ENCODE measurements at regions not wholly inside any gene's neighbourhood (a gene's known extent, or its start where the extent isn't known, plus 50 kb on each side); places are given as distances from the start of the nearest gene placed in this dataset.
"Not testable (repeated sequence)": the region's sequence is repeated elsewhere in the genome, so short reads cannot be mapped to it uniquely, and the experiment has no call there.

DNA sequence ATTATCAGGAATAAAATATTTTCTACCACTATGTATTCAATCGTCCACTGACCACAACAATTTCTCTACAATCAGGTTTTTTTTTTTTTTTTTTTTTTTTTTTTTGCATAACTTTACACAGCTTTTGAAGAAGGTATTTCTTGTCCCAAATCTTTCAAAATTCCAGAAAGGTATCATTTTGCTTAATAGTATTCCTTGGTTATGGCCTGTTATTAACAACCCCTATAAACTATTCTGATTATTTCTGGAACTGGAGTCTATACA, 145.3 kb downstream of the ALX1 start:
- no peak for DNase-seq (ENCODE audit: low read depth)

DNA sequence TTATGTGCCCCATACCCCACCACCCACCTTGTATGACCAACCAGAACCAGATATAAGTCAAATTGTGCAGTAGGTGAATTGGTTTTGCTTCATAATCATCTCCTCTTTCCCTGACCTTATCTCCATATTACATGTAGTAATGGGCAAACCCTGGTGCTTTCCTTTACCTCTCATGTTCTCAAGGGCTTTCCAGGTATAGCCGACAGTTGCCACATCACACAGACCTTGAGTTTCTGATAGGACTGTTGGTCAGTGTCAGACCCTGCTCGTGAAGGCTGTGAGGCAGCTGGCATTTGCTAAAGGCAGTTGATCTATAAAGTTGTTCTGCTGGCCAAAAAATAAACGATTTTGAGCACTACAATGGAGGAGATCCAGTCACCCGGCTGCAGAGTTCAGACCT, 145.9 kb downstream of the ALX1 start:
- no peak for DNase-seq (ENCODE audit: low read depth)

DNA sequence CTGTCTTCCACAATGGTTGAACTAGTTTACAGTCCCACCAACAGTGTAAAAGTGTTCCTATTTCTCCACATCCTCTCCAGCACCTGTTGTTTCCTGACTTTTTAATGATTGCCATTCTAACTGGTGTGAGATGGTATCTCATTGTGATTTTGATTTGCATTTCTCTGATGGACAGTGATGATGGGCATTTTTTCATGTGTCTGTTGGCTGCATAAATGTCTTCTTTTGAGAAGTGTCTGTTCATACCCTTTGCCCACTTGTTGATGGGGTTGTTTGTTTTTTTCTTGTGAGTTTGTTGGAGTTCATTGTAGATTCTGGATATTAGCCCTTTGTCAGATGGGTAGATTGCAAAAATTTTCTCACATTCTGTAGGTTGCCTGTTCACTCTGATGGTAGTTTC, 153.1 kb downstream of the ALX1 start:
- not testable (repeated sequence) for DNase-seq (ENCODE audit: low read depth)

DNA sequence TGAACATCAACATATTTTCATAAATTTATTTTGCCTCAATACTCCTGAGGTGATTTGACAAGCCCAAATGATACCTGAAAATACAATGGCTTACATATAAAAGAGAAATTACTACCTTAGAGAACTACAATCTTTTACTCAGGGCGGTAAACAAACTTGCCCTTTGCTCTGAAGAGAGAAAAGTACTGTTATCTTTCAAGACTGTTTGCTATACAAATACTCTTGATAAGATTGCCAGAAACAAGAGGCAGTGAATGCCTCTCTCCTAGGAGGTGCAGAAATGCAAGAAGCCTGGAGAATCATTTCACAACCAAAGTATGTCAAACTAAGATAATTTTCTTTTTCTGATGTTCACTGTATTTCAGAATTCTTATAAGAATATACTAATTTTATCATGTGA, 160.3 kb downstream of the ALX1 start:
- DNase-seq (ENCODE audit: low read depth), result no peak

DNA sequence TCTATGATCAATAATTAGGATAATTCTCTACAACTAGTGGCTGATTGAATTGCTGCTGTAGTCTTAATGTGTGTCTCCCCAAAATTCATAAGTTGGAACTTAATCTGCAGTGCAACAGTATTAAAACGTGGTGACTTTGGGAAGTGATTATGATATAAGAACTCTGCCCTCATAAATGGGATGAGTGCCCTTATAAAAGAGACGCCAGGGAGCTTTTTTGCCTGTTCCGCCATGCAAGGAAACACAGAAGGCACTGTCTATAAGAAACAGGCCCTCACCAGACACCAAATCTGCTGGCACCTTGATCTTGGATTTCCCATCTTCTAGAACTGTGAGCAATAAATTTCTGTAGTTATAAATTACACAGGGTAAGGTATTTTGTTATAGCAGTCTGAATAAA, 161.0 kb downstream of the ALX1 start:
- DNase-seq (ENCODE audit: low read depth), result no peak

DNA sequence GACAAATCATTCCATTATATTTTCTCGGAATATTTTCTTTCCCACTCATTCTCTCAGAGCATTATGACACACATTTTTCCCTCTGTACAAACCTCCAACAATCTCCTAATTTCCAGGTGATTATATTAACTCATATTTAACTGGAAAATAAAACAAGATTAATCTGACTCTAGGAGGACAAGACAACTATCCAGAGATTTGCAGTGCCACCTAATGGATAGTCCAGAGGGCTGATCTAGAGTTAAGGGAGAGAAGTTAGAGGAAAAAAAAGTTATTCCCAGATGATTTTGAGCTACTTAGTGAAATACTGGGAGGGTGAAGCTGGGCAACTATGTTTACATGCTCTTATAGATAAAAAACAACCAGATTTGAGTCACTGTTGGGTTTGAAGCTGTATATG, 161.7 kb downstream of the ALX1 start:
- no peak for DNase-seq (ENCODE audit: low read depth)

DNA sequence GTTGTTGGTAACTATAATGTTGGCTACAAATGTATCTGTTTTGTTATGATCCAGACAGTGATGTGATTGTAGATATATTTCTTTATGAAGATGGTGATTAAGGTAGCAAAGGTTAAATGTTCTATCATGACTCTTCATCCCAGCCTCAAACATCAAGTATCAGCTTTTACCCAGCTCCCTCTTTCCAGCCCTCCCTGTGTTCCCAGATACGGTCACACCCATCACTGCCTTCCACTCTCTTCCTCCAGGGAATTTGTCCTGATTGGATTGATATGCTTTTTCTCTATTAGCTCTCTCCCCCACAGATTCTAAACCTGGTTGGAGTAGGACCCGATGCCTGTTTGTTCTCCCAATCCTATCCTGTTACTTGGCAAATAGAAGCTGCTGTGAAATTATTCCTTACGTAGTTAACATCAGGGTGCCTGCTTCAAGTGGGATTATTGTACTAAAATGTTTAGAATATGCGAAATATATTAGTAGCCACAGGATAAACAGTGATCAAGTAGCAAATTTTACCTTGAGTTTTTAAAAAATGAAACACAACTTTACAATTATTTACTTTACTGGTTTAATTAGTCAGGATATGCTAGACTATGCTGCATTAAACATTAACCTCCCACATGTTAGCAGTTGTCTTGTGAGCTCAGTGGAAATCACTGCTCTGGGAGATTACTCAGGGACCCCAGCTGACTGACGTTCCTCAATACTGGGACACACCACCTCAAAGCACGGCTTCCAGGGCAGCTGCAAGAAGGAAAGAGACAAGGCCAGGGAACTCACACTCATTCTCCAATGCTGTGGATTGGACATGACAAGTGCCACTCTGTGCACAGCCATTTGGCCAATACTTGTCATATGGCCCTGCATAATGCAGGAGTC, 165.3 kb downstream of the ALX1 start:
- DNase-seq (ENCODE audit: low read depth), result no peak

DNA sequence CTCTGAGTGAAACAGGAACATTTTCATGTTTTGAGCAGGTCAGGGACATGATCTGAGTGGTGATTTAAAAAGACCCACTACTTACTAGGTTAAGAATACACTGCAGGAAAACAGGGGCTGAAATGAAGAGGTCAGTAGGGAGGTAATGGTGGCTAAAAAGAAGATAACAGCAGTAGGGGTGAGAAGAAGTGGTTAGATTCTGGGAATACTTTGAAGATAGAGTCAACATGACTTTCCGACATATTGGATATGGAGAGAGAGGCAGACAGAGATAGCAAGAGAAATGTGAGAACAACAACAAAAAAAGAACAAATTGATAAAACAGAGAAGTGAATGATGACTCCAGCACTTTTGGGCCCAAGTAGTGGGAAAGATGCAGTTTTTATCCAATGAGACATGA, 168.0 kb downstream of the ALX1 start:
- DNase-seq (ENCODE audit: low read depth), result no peak

DNA sequence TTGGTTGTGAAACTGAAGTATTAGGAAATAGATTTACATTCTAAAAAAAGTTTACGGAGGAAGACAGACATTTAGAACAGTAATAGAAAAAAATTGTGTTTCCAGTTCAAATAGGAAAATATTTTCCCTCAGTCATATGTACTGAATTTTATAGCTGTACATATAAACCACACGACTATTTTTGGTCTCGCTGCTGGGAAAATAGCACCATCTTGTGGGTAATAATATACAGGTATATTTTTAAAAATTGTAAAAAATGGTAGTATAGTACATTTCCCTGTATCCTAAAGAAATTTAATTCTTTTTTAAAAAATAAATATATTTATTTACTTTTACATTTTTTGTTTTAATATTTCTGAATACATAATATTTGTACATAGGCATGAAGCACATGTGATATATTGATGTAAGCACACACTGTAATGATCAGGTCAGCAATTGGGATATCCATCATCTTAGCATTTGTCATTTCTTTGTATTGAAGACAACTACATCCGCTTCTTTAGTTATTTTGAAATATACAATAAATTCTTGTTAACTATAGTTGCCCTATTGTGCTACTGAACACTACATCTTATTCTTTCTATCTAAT, 168.6 kb downstream of the ALX1 start:
- DNase-seq (ENCODE audit: low read depth), result no peak

DNA sequence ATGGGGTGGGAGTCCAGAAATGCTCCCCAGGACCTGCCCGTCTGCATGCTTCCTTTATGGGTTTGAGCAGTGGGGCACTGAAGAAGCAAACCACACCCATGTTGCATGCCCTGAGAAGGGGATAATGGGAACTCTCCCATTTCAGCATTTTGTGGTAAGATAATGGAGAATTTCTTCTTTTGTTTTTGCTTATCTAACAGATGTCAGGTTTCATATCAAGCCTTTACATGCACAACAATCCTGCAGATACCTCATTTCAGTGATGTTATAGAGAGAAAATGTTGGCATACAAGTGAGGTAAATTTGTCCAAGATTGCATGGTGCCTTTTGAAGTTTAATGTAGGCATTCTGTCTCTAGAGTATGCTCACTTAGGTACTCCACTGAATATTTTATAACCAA, 177.0 kb downstream of the ALX1 start:
- DNase-seq (ENCODE audit: low read depth), result no peak

DNA sequence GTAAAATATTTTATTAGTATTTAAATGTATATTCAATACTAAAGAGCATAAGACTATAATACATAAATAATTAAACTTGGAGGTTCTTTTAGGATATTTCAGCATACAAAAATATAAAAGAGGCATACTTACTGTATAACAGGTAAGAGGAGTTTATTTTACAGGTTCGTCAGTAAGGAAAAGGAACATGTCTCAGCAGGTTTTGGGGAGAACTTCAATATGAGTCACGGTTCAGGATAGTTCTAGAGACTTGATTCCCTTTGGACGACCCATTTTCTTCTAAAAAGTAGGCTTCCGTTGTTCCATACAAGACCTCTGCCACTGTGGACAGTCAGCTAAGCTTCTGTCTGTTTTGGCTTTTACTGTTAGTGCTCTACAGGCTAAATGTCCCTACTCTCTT, 181.1 kb downstream of the ALX1 start:
- DNase-seq (ENCODE audit: low read depth), result no peak

DNA sequence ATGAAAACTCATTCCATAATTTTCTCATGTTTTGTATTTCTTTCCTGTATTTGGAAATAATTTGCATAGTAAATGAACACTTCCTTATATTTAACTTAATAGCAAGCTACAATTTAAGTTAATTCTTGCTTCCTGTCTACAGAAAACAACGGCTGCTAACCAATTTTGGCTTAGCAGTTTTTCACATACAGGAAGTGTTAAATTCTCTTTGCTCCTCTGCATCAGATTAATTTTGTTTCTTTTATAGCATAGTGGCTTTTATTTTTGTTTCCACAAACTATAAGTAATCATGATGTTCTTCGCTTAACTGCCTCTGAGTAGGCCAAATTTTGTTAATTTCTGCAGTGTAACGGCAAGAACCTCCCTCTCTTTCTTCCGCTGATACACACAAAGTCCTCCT, 182.9 kb downstream of the ALX1 start:
- DNase-seq (ENCODE audit: low read depth), result no peak

DNA sequence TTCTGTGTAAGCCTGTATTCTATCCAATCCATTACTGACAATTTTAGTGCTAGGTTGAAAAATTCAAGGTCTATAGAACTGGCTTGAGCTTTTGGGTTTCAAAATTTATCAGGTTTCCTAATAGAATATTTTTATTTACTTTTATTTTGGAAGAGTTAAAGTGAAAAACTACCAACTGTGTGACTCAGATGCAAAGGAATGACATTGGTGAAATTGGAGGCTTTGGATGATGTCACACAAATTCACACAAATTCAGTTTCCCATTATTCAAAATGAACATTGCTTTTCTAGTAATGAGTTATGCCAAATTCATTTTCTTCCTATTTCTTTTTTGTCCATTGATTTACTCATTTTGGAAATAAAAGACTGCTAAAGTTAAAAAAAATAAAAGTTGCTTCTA, 186.9 kb downstream of the ALX1 start:
- DNase-seq (ENCODE audit: low read depth), result no peak

DNA sequence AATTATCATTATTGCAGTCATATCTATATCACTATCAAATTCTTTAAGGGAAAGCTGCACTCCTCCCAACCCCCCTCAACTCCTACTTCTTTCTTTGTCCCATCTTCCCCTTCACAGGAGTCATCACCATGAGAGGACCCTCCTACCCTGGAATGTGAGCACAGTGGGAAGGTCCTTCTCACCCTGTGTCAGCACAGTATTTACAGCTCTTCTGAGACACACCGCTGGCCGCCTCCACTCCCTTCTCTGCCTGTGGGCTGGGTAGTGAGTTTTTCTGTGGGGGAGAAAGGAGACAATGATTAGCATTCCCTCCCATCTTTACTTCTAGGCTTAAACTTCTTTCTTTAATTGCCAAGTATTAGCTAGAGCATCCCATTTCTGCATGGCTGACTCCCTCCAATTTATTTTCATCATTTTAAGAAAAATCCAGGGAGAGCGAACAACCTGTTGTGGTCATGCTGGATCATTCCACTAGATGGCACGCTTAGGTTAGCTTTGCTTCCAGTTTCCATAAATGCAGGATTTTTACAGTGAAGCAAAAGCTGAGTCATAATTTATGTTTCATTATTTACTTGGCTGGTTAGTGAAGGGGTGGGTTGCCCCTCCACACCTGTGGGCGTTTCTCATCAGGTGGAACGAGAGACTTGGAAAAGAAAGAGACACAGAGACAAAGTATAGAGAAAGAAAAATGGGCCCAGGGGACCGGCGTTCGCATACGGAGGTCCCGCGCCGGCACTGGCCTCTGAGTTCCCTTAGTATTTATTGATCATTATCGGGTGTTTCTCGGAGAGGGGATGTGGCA, 188.5 kb downstream of the ALX1 start:
- DNase-seq (ENCODE audit: low read depth), result peak; percentile 40

DNA sequence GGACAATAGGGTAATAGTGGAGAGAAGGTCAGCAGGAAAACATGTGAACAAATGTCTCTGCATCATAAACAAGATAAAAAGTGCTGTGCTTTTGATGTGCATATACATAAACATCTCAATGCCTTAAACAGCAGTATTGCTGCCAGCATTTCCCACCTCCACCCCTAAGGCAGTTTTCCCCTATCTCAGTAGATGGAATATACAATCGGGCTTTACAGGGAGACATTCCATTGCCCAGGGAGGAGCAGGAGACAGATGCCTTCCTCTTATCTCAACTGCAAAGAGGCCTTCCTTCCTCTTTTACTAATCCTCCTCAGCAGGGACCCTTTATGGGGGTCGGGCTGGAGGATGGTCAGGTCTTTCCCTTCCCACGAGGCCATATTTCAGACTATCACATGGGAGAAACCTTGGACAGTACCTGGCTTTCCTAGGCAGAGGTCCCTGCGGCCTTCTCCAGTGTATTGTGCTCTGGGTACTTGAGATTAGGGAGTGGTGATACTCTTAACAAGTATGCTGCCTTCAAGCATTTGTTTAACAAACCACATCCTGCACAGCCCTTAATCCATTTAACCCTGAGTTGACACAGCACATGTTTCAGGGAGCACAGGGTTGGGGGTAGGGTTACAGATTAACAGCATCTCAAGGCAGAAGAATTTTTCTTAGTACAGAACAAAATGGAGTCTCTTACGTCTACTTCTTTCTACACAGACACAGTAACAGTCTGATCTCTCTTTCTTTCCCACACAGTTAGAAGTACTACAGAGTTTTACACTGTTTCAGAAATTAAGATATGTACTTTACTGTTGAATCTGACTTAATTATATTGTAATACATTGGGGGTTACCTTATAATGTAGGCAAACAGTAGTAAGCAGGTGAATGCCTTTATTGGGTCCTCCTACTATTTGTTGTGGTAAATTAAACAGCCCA, 189.4 kb downstream of the ALX1 start:
- not testable (repeated sequence) for DNase-seq (ENCODE audit: low read depth)

DNA sequence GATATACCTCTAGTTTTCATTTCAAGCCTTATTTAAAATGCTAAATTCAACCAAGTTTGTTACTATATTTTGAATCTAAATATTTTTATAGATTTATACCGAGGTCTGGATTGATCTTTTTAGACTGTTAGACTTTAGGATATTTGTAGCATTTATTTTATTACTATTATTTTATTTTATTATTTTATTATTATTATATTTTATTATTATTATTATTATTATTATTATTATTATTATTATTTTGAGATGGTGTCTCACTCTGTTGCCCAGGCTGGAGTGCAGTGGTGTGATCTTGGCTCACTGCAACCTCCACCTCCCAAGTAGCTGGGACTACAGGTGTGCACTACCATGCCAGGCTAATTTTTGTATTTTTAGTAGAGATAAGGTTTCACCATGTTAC, 195.3 kb downstream of the ALX1 start:
- DNase-seq (ENCODE audit: low read depth), result not testable (repeated sequence)

DNA sequence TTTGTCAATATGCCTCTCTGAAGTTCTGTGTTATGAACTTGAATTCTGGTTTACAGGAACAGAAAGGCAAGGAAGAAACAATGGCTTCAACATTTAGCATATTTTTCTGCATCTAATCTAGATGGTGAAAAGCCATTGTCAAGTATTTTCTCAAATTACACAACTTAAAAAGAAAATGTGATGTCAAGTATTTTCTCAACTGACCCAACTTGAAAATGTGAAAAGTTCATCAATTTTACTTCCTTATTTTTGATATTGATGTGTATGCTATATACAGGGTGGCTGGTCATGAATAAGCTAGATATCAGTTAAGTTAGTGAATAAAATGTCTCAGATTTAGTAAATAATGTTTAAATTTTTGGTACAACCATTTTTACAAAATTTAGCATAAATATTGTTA, 196.7 kb downstream of the ALX1 start:
- DNase-seq (ENCODE audit: low read depth), result no peak

DNA sequence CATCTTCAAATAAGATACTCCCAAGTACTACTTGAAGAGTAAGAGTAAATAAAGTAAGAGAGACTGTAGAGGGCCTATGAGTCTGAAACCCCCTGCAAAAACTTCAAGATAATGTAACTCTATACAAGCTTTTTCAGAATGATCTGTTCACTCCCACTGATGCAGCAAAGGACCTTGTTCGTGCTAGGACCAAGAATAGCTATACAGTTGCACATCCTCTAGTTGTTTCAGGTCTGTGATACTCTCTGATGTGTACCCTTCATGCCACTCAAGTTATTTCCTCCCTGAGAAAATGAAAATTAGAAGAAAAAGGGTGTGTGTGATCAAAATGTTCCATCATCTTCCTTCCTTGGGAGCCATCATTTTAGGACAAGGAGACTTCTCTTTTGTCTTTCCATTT, 204.4 kb downstream of the ALX1 start:
- DNase-seq (ENCODE audit: low read depth), result no peak

DNA sequence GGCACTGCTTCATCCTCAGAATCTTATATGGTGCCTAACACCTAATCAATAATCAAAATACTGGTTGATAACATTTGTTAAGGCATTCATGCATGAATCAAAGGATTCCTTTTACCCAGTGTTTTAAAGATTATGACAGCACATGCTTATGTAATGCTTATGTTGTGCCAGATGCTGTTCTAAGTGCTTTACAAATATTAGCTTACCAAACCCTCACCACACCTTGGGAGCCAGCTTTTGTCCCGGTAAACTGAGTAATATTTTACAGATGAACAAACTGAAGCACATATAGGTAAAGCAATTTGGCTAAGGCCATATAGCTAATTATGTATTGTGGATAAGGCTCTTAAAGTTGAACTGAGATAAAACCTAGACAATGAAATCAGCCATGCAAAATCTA, 209.2 kb downstream of the ALX1 start:
- DNase-seq (ENCODE audit: low read depth), result no peak

DNA sequence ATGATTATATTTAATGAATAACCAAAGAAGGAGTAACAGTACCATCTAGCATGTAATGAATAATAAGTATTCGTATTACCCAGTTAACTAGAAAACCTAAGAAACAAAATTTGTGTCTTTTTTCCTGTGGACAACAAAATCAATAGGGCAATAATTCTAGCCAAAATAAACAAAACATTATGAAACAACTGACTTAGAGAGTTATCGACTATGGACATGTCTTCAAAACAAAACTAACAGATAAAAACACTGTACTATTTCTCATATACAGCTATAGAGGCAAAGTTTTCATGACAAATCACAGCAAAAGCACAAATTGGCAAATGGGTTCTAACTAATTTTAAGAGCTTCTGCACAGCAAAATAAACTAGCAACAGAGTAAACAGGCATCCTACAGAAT, 224.1 kb downstream of the ALX1 start:
- DNase-seq (ENCODE audit: low read depth), result no peak

DNA sequence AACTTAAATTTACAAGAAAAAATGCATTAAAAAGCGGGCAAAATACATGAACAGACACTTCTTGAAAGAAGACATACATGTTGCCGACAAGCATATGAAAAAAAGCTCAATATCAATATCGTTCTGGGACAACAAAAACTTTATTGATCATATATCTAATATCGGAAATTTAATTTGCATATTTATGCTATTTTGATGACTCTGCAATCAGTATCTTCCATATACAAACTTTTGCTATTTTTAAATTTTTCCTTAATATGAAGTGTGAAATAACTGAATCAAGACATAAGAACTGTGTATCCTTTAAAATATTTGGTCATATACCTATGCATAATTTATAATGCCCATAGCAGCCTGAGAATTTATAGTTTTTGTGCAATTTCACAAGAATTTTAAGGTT, 224.6 kb downstream of the ALX1 start:
- DNase-seq (ENCODE audit: low read depth), result no peak

DNA sequence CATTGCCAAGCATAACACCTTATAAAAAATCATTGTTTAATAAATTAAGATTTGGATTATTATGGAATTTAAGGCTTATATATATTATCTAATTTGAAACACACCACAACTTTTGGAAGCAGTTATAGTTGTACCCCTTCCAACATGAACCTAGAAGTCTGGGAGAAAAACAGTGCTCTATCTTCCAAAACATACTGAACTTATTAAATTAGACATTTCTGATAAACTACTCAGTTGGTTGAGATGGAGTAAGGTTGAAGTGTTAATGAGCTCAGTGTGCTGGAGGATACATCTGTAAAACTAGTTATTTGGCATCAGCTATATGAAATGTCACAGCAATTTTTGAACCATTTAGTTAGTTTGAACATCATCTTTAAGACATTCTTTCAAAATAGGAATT, 227.4 kb downstream of the ALX1 start:
- DNase-seq (ENCODE audit: low read depth), result peak; percentile 6

Measured in forelimb muscle (tissue), 1 donor.